Hepatocyte (in vitro differentiated cells): ENCODE measurements at regions not wholly inside any gene's neighbourhood (a gene's known extent, or its start where the extent isn't known, plus 50 kb on each side); places are given as distances from the start of the nearest gene placed in this dataset.

Experiments
- DNase-seq: peaks from one replicate; pipeline ENCODE4 v3.0.0-alpha.2; 2016; ENCODE audit warnings: low spot score
- H2AFZ ChIP-seq: fragments of 200-600 bp; sonication (generic); 2 replicates; pipeline ENCODE4 v1.6.0; 2016; ENCODE audit warnings: antibody characterized with exemption, mild to moderate bottlenecking
- H3K27ac ChIP-seq: fragments of 200-600 bp; sonication (generic); 2 replicates; pipeline ENCODE4 v1.5.1; 2016; ENCODE audit warnings: mild to moderate bottlenecking
- H3K27me3 ChIP-seq: fragments of 200-600 bp; sonication (generic); 2 replicates; pipeline ENCODE4 v1.6.1; 2016
- H3K36me3 ChIP-seq: fragments of 200-600 bp; sonication (generic); replicated peaks from 2 replicates; pipeline ENCODE4 v1.5.1; 2016; ENCODE audit warnings: low read depth; ENCODE audit not compliant: insufficient read depth
- H3K4me1 ChIP-seq: fragments of 200-600 bp; sonication (generic); 2 replicates; pipeline ENCODE4 v1.5.1; 2016; ENCODE audit warnings: mild to moderate bottlenecking, moderate library complexity; ENCODE audit not compliant: insufficient read depth
- H3K4me2 ChIP-seq: fragments of 200-600 bp; sonication (generic); 2 replicates; pipeline ENCODE4 v1.6.0; 2016
- H3K4me3 ChIP-seq: fragments of 200-600 bp; sonication (generic); 2 replicates; pipeline ENCODE4 v1.5.1; 2016; ENCODE audit warnings: mild to moderate bottlenecking
- H3K79me2 ChIP-seq: fragments of 200-600 bp; sonication (generic); 2 replicates; pipeline ENCODE4 v1.6.0; 2017; ENCODE audit warnings: mild to moderate bottlenecking
- H3K9me2 ChIP-seq: fragments of 200-600 bp; sonication (generic); replicated peaks from 2 replicates; pipeline ENCODE4 v1.6.0; 2017; ENCODE audit warnings: mild to moderate bottlenecking; ENCODE audit not compliant: insufficient read depth
- H3K9me3 ChIP-seq: fragments of 200-600 bp; sonication (generic); 2 replicates; pipeline ENCODE4 v1.5.1; 2016; ENCODE audit warnings: low read depth, mild to moderate bottlenecking
- H4K20me1 ChIP-seq: fragments of 200-600 bp; sonication (generic); 2 replicates; pipeline ENCODE4 v1.6.0; 2016; ENCODE audit warnings: mild to moderate bottlenecking; ENCODE audit not compliant: insufficient read depth, poor library complexity, severe bottlenecking
- EZH2 ChIP-seq: fragments of 200-600 bp; sonication (generic); IDR thresholded peaks from 2 replicates; pipeline ENCODE4 v1.6.1; 2016; ENCODE audit warnings: antibody characterized with exemption, mild to moderate bottlenecking, borderline replicate concordance
- EZH2phosphoT487 ChIP-seq: fragments of 200-600 bp; sonication (generic); IDR thresholded peaks from one replicate; pipeline ENCODE4 v1.6.1; 2018; ENCODE audit warnings: antibody characterized with exemption, mild to moderate bottlenecking, low read depth, moderate library complexity; ENCODE audit not compliant: unreplicated experiment, severe bottlenecking
- WGBS: methylation state at CpG from one replicate; pipeline ENCODE4 v1.1.6; 2016; ENCODE audit warnings: low lambda C conversion rate; ENCODE audit errors: missing lambda C conversion rate; 5-methylcytosine and 5-hydroxymethylcytosine counted together
- TF ChIP-seq, protein P1 (sequence below): fragments of 200-600 bp; sonication (generic); IDR thresholded peaks from 2 replicates; pipeline ENCODE4 v1.5.1; 2016; ENCODE audit warnings: antibody characterized with exemption, mild to moderate bottlenecking; ENCODE audit not compliant: poor library complexity

- Histone ChIP-seq H3K9me2 (no peaks in the 10 kb centered on the region), H3K4me2 (no peak overlapping the region), H3K79me2 (no peaks in the 10 kb centered on the region), H2AFZ (no peak overlapping the region), H3K9me3 (no peaks in the 10 kb centered on the region), H3K36me3 (no peaks in the 10 kb centered on the region), H3K27ac (no peak overlapping the region), H3K27me3 (no peaks in the 10 kb centered on the region), H3K4me1 (no peaks in the 10 kb centered on the region), H3K4me3 (no peak overlapping the region), H4K20me1 (no peaks in the 10 kb centered on the region)
- no peak for DNase-seq
- WGBS, result 73% methylated on average over 6 of the region's 6 CpGs
- TF ChIP-seq, protein P1, sequence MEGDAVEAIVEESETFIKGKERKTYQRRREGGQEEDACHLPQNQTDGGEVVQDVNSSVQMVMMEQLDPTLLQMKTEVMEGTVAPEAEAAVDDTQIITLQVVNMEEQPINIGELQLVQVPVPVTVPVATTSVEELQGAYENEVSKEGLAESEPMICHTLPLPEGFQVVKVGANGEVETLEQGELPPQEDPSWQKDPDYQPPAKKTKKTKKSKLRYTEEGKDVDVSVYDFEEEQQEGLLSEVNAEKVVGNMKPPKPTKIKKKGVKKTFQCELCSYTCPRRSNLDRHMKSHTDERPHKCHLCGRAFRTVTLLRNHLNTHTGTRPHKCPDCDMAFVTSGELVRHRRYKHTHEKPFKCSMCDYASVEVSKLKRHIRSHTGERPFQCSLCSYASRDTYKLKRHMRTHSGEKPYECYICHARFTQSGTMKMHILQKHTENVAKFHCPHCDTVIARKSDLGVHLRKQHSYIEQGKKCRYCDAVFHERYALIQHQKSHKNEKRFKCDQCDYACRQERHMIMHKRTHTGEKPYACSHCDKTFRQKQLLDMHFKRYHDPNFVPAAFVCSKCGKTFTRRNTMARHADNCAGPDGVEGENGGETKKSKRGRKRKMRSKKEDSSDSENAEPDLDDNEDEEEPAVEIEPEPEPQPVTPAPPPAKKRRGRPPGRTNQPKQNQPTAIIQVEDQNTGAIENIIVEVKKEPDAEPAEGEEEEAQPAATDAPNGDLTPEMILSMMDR, result no peak
- TF ChIP-seq EZH2phosphoT487, result no peak
- no peak for TF ChIP-seq EZH2
Measured at GRCh38 chr12:4056910-4057845, 184.0 kb upstream of the PARP11 start.

- Histone ChIP-seq H3K27me3 (no peaks in the 10 kb centered on the region), H3K9me3 (no peaks in the 10 kb centered on the region), H2AFZ (no peak overlapping the region), H3K36me3 (no peaks in the 10 kb centered on the region), H3K79me2 (no peaks in the 10 kb centered on the region), H4K20me1 (no peaks in the 10 kb centered on the region), H3K4me2 (no peak overlapping the region), H3K27ac (no peak overlapping the region), H3K9me2 (no peaks in the 10 kb centered on the region), H3K4me3 (no peak overlapping the region), H3K4me1 (no peaks in the 10 kb centered on the region)
- no peak for DNase-seq
- 96% methylated on average over 2 of the region's 2 CpGs for WGBS
- TF ChIP-seq, protein P1, result no peak
- TF ChIP-seq EZH2 (no peak), EZH2phosphoT487 (no peak)
Measured at GRCh38 chr12:4054630-4055029, 181.4 kb upstream of the PARP11 start.

DNA sequence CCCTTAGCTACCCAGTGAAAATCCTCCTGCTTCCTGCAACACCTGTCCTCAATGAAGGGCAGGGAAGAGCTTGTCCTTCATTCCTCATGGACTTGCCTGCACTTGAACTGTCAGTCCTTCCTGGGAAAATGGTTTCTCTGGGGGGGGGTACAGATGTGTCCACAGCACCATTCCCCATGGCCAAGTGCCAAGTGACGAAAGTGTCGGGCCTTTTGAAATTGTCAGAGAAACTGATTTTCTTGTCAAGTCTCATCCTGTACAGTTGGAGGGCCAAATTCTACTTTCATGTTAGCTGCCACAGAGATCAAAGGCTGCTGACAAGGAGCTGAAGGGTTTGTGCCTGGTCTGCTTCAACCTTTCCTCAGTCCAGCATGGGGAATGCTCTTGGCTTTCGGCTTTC, 179.5 kb upstream of the PARP11 start:
- no peaks in the 10 kb centered on the region for H3K79me2 ChIP-seq
- 55% methylated on average over 3 of the region's 3 CpGs for WGBS
- H3K36me3 ChIP-seq, result no peaks in the 10 kb centered on the region

More for the DNA sequence above, 179.5 kb upstream of the PARP11 start:
- TF ChIP-seq EZH2phosphoT487 (no peak), EZH2 (no peak)
- TF ChIP-seq, protein P1, result no peak
- no peaks in the 10 kb centered on the region for H3K27me3 ChIP-seq
- H3K4me2 ChIP-seq, result no peak overlapping the region
- no peak overlapping the region for H3K4me3 ChIP-seq
- no peak overlapping the region for H2AFZ ChIP-seq
- no peaks in the 10 kb centered on the region for H3K9me2 ChIP-seq
- H4K20me1 ChIP-seq, result no peaks in the 10 kb centered on the region
- DNase-seq, result no peak
- H3K9me3 ChIP-seq, result no peaks in the 10 kb centered on the region
- no peaks in the 10 kb centered on the region for H3K4me1 ChIP-seq
- H3K27ac ChIP-seq, result no peak overlapping the region
